NCI-H526 treated with DMSO at 0.1 percent for 48 hours (cell line): ENCODE measurements at regions not wholly inside any gene's neighbourhood (a gene's known extent, or its start where the extent isn't known, plus 50 kb on each side); places are given as distances from the start of the nearest gene placed in this dataset.
A peak's percentile ranks its signal among the peaks of the same experiment; 100 is the strongest.
"Not testable (repeated sequence)": the region's sequence is repeated elsewhere in the genome, so short reads cannot be mapped to it uniquely, and the experiment has no call there.

Source experiments
- DNase-seq: peaks from one replicate; lab custom pipeline; 2025; lab: John Stamatoyannopoulos, UW

DNA sequence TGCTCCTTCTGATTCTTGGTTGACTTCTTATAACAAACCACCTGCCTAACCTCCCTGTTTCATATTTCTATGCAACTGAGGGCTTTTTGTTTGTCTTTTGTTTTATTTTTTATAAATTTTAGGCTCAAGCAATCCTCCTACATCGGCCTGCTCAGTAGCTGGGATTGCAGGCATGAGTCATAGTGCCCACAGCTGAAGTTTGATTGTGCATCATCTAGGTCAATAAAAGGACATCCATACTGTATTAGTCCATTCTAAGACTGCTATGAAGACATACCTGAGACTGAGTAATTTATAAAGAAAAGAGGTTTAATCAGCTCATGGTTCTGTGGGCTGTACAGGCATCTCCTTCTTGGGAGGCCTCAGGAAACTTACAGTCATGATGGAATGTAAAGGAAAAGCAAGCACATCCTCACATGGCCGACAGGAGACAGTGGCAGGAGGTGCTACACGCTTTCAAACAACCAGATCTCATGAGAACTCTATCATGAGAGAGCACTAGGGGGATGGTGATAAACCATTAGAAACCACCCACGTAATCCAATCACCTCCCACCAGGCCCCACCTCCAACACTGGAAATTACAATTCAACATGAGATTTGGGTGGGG is 285.0 kb downstream of the SIPA1L2 start:
- DNase-seq: no peak

DNA sequence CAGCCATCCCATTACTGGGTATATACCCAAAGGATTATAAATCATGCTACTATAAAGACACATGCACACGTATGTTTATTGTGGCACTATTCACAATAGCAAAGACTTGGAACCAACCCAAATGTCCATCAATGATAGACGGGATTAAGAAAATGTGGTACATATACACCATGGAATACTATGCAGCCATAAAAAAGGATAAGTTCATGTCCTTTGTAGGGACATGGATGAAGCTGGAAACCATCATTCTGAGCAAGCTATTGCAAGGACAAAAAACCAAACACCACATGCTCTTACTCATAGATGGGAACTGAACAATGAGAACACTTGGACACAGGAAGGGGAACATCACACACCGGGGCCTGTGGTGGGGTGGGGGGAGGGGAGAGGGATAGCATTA is 285.7 kb downstream of the SIPA1L2 start:
- not testable (repeated sequence) for DNase-seq

- no peak for DNase-seq
Measured at GRCh38 chr1:232340446-232340845, 289.5 kb downstream of the SIPA1L2 start.

DNA sequence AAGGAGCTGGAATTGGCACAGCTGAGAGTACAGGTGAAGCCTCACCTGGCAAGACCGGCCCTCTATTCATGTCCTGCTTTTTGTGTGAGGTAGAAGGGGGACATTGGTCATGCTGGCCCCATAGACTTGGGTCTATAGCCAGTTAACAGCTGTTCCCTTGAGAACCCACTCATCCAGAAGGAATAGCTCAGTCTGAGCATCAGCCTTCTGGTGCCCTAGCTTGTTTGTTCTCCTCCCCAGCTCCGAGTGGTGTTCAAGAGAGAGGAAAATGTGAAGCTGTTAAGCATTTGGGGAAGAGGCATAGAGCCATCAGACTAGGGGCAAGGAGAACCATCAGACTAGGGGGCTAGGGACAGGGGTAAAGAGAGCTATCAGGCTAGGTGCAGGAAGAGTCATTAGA is 290.9 kb downstream of the SIPA1L2 start:
- DNase-seq: no peak

DNA sequence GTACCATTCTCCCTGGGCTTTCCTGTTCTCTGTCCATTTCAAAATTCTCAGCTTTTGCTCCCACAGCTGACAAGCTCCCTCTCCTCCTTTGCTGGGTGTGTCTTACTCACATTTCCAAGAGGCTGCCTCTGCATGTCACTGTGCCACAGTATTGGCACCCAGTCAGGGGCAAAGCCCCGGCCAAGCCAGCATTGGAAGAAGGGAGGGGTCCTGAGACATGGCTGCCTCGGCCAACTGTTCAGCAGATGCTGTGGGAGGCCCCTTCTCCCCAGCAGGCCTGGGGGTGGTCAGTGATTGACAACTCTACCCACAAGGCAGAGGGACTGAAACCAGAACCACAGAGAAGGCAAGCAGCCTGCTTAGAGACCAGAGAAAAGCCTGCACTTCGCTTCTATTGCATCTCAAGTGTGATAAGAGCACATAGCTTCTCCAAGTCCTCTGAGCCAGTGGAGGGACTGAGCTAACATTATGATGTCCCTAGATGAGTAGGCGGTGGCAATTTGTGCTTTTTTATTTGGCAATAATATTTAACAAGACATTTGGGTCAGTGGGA is 294.1 kb downstream of the SIPA1L2 start:
- no peak for DNase-seq

DNA sequence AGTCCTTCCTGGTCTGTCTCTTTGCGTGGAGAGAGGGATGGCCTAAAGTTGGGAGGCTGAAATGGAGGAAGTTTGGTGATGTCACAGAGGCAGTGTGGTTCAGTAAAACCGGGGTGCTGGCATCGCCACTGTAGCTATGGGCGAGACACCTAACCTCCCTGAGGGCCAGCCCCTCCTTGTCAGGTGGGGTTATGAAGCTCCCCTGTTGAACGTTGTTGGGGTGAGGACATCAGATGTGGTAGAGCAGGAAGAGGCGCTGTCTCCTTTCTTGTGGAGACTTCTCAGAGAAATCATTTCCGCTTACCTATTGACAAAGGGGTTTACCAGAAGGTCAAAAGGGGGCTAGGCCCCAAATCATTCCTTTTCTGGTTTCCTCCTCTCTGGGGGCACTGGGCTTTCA is 294.7 kb downstream of the SIPA1L2 start:
- DNase-seq: no peak

DNA sequence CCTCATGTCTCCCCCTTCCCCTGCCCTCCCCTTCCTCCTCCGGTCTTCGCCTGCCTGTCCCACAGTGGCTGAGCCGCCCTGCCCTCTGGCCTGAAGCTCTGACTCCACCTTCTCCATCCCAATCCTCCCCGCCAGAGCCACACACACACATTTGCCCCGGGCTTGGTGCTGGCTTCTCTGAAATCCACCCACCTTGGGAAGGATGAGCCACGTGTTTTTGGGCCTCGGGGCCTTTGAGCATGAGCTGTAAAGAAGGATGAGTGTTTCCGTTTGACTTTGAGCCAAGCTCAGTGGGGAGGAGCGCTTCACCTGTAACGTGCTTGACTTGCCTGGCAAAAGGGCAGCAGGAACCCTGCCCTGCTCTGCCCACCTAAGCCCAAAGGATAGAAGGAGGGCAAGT is 295.1 kb downstream of the SIPA1L2 start:
- DNase-seq: no peak

GRCh38 chr1:232334246-232334645 is 295.7 kb downstream of the SIPA1L2 start:
- DNase-seq: no peak

DNA sequence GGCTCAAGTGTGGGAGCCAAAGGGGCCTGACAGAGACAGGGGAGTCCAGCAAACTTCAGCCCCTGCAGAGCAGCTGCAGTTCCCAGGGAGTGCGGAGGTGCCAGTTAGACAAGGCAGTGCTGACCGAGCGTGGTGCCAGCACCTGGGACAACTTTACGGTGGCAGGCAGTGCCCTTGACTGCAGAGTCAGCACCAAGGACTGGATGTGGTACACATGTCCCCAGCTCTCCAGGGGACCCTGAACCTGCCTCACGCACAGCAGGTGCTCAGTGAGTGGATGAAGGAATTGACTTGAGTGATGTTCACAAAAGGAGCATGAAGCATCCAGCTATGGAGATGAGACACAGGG is 296.5 kb downstream of the SIPA1L2 start:
- no peak for DNase-seq

DNA sequence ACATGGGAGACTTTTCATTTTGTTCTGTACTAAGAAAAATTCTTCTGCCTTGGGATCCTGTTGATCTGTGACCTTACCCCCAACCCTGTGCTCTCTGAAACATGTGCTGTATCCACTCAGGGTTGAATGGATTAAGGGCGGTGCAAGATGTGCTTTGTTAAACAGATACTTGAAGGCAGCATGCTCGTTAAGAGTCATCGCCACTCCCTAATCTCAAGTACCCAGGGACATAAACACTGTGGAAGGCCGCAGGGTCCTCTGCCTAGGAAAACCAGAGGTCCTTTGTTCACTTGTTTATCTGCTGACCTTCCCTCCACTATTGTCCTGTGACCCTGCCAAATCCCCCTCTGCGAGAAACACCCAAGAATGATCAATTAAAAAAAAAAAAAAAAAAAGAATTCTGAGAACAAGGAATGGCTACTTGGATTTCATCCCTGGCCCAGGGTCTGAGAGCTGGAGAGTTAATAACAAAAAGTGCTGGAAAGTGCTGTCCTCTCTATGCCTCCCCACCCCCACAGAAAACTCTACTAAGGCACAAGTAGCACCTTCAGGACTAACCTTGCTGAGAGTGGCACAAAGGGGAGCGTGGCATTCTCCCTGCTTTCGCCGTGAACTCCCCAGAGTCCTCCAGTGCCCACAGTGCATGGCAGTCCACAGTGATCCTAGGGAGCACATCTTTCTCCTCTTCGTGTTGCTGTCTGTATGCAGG is 297.1 kb downstream of the SIPA1L2 start:
- not testable (repeated sequence) for DNase-seq

GRCh38 chr1:232329103-232329813 is 300.7 kb downstream of the SIPA1L2 start:
- no peak for DNase-seq

DNA sequence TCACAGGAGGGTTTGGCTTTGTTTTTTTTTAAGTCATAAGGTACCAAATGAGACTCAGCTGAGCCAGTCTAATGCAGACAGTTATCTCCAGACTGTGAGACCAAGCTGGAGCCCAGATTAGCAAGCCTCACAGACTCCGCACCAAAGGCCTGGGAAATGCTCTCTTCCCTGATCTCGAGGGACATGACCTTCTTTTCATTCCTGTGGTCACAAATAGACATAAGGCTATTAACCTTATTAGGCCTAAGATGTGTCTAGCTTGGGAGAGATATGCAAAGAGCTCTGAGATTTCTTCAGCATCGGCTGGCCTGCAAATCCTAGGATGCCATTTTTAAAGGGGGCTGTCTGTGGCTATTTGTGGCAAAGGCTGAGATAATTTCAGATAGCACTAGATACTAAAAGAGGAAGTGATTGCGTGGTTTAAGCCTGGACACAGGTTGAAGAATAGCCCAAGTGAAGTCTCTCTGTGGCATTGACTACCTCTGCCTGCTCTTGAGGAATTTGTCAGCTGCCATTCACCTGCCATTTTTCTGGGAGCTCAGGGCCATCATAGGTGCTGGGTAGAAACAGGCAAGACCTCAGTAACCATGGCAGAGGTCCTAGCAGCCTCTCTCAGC is 301.3 kb downstream of the SIPA1L2 start:
- no peak for DNase-seq

- DNase-seq: no peak
Measured at GRCh38 chr1:232327899-232328298, 302.0 kb downstream of the SIPA1L2 start.

- DNase-seq: no peak
Measured at GRCh38 chr1:232327269-232327668, 302.7 kb downstream of the SIPA1L2 start.

DNA sequence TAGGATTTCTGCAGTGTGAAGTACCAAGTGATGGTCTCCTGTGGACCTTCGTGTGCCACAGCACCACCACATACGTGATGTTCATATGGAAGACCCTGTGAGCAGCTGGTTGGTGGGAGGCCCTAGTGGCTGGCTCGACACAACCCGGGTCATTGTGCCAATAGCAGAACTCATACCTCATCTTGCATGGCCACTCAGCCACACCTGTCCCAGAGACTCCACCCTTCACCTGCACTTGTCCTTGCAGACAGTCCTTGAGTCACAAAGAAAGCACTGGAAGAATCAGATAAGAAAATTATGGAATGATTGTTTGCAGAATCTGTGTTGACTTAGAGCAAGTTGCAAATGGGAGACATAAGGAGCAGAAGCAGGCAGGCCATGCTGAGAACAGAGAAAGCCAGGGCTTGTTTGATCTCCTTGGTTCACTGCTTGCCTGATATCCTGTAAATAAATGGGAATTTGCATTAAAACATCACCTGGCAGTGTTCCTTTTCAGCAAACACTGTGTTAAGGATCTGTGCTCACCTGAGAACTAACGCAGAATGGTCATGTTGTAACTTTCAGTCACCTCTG is 307.7 kb downstream of the SIPA1L2 start:
- peak; percentile 87 for DNase-seq

- DNase-seq: no peak
Measured at GRCh38 chr1:232319518-232320210, 310.3 kb downstream of the SIPA1L2 start.

GRCh38 chr1:232319072-232319471 is 310.9 kb downstream of the SIPA1L2 start:
- DNase-seq: no peak

- no peak for DNase-seq
Measured at GRCh38 chr1:232318143-232318542, 311.8 kb downstream of the SIPA1L2 start.

DNA sequence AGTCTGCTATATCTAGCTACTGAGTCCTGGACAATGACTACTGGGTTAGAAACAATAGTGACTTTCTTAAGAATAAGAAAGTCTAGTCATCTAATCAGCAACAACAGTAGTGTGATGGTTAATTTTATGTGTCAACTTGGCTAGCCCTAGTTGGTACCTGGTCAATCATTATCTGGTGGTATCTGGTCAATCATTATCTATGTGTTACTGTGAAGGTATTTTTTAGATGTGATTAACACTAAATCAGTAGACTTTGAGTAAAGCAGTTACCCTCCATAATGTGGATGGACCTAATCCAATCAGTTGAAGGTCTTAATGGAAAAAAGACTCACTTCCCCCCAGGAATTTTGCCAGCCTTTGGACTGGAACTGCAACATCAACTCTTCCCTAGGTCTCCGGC is 312.6 kb downstream of the SIPA1L2 start:
- DNase-seq: no peak

DNA sequence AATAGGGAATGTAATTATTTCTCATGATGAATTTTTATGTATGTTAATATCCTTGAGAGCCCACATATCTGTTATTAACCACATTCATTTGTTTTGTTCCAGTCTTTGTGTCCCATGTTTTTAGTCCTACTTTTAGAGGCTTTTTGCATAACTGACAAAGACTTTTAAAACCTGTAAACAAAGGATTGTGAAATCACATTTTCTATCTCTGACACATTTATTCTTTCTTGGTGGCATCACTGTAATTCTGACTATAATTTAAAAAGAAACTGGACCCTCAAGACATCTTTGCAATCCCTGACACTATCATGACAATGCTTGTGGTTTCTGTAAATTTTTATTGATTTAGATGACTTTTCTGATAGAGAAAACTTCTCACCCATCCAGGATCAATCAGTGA is 313.1 kb downstream of the SIPA1L2 start:
- no peak for DNase-seq

DNA sequence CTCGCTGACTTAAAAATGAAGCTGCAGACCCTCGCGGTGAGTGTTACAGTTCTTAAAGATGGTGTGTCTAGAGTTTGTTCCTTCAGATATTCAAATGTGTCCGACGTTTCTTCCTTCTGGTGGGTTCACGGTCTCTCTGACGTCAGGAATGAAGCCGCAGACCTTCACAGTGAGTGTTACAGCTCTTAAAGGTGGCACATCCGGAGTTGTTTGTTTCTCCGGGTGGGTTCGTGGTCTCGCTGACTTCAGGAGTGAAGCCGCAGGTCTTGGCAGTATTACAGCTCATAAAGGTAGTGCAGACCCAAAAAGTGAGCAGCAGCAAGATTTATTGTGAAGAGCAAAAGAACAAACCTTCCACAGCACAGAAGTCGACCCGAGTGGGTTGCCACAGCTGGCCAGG is 316.1 kb downstream of the SIPA1L2 start:
- DNase-seq: not testable (repeated sequence)

- DNase-seq: no peak
Measured at GRCh38 chr1:232310541-232310940, 319.4 kb downstream of the SIPA1L2 start.
